Sigmoid colon (tissue), 6 donors: ENCODE measurements at regions not wholly inside any gene's neighbourhood (a gene's known extent, or its start where the extent isn't known, plus 50 kb on each side); places are given as distances from the start of the nearest gene placed in this dataset.

Experiments
- DNase-seq: peaks from one replicate; pipeline ENCODE4 v3.0.0-alpha.2; 2019
- H3K27ac ChIP-seq, 4 donors: fragments of 200-600 bp; sonication (generic); one replicate each; pipeline ENCODE4 v1.5.1; 2016 to 2019; ENCODE audit warnings: mild to moderate bottlenecking in 1 of 4
- H3K27me3 ChIP-seq, 3 donors: fragments of 200-600 bp; sonication (generic); one replicate each; pipeline ENCODE4 v1.5.1; 2019; ENCODE audit warnings: mild to moderate bottlenecking in 1 of 3
- H3K36me3 ChIP-seq, 4 donors: fragments of 200-600 bp; sonication (generic); one replicate each; pipeline ENCODE4 v1.5.1; 2016 to 2019
- H3K4me1 ChIP-seq, 4 donors: fragments of 200-600 bp; sonication (generic); one replicate each; pipeline ENCODE4 v1.5.1; 2017 to 2019
- H3K4me3 ChIP-seq, 4 donors: fragments of 200-600 bp; sonication (generic); one replicate each; pipeline ENCODE4 v1.5.1; 2017 to 2019; ENCODE audit warnings: mild to moderate bottlenecking in 2 of 4, moderate library complexity in 1 of 4
- H3K9me3 ChIP-seq, 4 donors: fragments of 200-600 bp in 3 of 4; sonication (generic) in 3 of 4; one replicate each; pipeline versions ENCODE4 v1.5.1 to v1.6.1; 2013 to 2019
- CTCF ChIP-seq, 4 experiments: fragments of 450-650 bp in 3 of 4; fragments of 200-600 bp in 1 of 4; IDR thresholded peaks; one replicate each; pipeline ENCODE4 v1.5.1; 2016 to 2019; ENCODE audit warnings: antibody characterized with exemption in 4 of 4, mild to moderate bottlenecking in 3 of 4, moderate library complexity in 2 of 4
- EP300 ChIP-seq, 4 donors: sonication (generic); formaldehyde crosslinking; IDR thresholded peaks; one replicate each; pipeline ENCODE4 v1.6.1; 2017; ENCODE audit warnings: antibody characterized with exemption in 4 of 4
- POLR2A ChIP-seq, 2 donors: fragments of 450-650 bp; IDR thresholded peaks; one replicate each; pipeline ENCODE4 v1.6.1; 2016; ENCODE audit warnings: antibody characterized with exemption in 2 of 2, mild to moderate bottlenecking in 2 of 2, moderate library complexity in 2 of 2
- POLR2AphosphoS5 ChIP-seq, 4 donors: sonication (generic); formaldehyde crosslinking; IDR thresholded peaks; one replicate each; pipeline ENCODE4 v1.6.1; 2017; ENCODE audit warnings: antibody characterized with exemption in 4 of 4
- WGBS, 2 donors: extraction: QIAGEN DNeasy Blood & Tissue Kit; methylation state at CpG; one replicate each; pipeline ENCODE4 v1.1.7; 2013; 5-methylcytosine and 5-hydroxymethylcytosine counted together
- intact Hi-C: fragments of 100-400 bp; cut with DNase I; formaldehyde crosslinking; loops from one replicate; pipeline ENCODE4 v1.15.1; 2023
- donor health status: healthy with polysubstance abuse.
- donor health status: healthy.

DNA sequence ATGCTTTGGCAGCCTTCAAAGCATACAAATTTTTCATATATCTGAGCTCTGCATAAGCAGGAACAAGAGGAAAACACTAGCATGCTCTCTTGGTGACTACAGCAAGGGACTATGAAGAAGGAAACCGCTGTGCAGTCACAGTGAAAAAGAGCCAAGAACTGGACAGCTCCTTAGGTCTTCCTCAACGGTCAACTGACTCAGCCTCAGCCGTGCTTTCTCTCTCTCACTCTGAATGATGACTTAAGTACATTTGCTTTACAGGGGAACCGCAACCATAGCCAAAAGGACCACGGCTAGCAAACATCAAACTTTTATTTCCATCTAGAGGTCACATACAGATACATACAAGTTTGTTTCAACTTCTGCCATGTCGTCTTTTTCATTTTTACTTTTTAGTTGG is 69.9 kb downstream of the HYCC1 start:
- intact Hi-C loops = no loop called here
- 70 to 83% methylated on average over 6 of the region's 6 CpGs for WGBS, 2 donors

GRCh38 chr7:22942191-22942590 is 71.7 kb downstream of the HYCC1 start:
- Histone ChIP-seq H3K36me3 (peaks cover 0 to 6% (median 0%) of the 10 kb centered on the region in 4 donors), H3K27ac (no peak overlapping the region), H3K4me3 (no peak overlapping the region), H3K9me3 (no peaks in the 10 kb centered on the region), H3K4me1 (no peaks in the 10 kb centered on the region), H3K27me3 (no peaks in the 10 kb centered on the region)
- TF ChIP-seq CTCF (IDR thresholded peaks at IDR 0.05) (no peak), POLR2A (IDR thresholded peaks at IDR 0.05) (no peak), POLR2AphosphoS5 (IDR thresholded peaks at IDR 0.05) (no peak), EP300 (IDR thresholded peaks at IDR 0.05) (no peak)
- DNase-seq = no peak
- WGBS, 2 donors = 62 to 90% methylated on average over 2 of the region's 2 CpGs
- intact Hi-C loops = no loop called here

More for the DNA sequence above, 69.9 kb downstream of the HYCC1 start:
- Histone ChIP-seq H3K9me3 (no peaks in the 10 kb centered on the region), H3K4me1 (no peaks in the 10 kb centered on the region), H3K36me3 (peaks cover 0 to 6% (median 0%) of the 10 kb centered on the region in 4 donors), H3K27me3 (no peaks in the 10 kb centered on the region), H3K27ac (no peak overlapping the region), H3K4me3 (no peak overlapping the region)
- TF ChIP-seq CTCF (IDR thresholded peaks at IDR 0.05) (no peak), POLR2AphosphoS5 (IDR thresholded peaks at IDR 0.05) (no peak), EP300 (IDR thresholded peaks at IDR 0.05) (no peak), POLR2A (IDR thresholded peaks at IDR 0.05) (no peak)
- DNase-seq = peak; percentile 65

GRCh38 chr7:22939842-22940241 is 74.1 kb downstream of the HYCC1 start:
- intact Hi-C loops = no loop called here
- no peak overlapping the region for H3K27ac ChIP-seq
- H3K36me3 ChIP-seq = no peaks in the 10 kb centered on the region
- WGBS, 2 donors = 83 to 94% methylated on average over 1 of the region's 1 CpG
- H3K4me3 ChIP-seq = no peak overlapping the region
- H3K9me3 ChIP-seq = no peaks in the 10 kb centered on the region
- TF ChIP-seq POLR2A (IDR thresholded peaks at IDR 0.05) (no peak), POLR2AphosphoS5 (IDR thresholded peaks at IDR 0.05) (no peak), EP300 (IDR thresholded peaks at IDR 0.05) (no peak), CTCF (IDR thresholded peaks at IDR 0.05) (no peak)
- peaks cover 0 to 8% (median 6%) of the 10 kb centered on the region in 4 donors for H3K4me1 ChIP-seq
- no peaks in the 10 kb centered on the region for H3K27me3 ChIP-seq
- DNase-seq = no peak

- Histone ChIP-seq H3K36me3 (no peaks in the 10 kb centered on the region), H3K4me1 (peaks cover 0 to 15% (median 11%) of the 10 kb centered on the region in 4 donors), H3K9me3 (no peaks in the 10 kb centered on the region), H3K4me3 (no peak overlapping the region), H3K27ac (no peak overlapping the region), H3K27me3 (no peaks in the 10 kb centered on the region)
- intact Hi-C loops = no loop called here
- no peak for TF ChIP-seq POLR2AphosphoS5 (IDR thresholded peaks at IDR 0.05)
- no peak for TF ChIP-seq EP300 (IDR thresholded peaks at IDR 0.05)
- TF ChIP-seq POLR2A (IDR thresholded peaks at IDR 0.05) = no peak
- TF ChIP-seq CTCF (IDR thresholded peaks at IDR 0.05) = no peak
- WGBS, 2 donors = 72 to 81% methylated on average over 1 of the region's 1 CpG
- DNase-seq = no peak
Observed at GRCh38 chr7:22937946-22938345, 76.0 kb downstream of the HYCC1 start.

GRCh38 chr7:22936246-22936645 is 77.7 kb downstream of the HYCC1 start:
- H3K4me3 ChIP-seq = no peak overlapping the region
- no peaks in the 10 kb centered on the region for H3K27me3 ChIP-seq
- H3K9me3 ChIP-seq = no peaks in the 10 kb centered on the region
- peaks cover 0 to 15% (median 11%) of the 10 kb centered on the region in 4 donors for H3K4me1 ChIP-seq
- no peak overlapping the region for H3K27ac ChIP-seq
- H3K36me3 ChIP-seq = no peaks in the 10 kb centered on the region
- no peak for DNase-seq
- TF ChIP-seq CTCF (IDR thresholded peaks at IDR 0.05) = no peak
- no peak for TF ChIP-seq EP300 (IDR thresholded peaks at IDR 0.05)
- TF ChIP-seq POLR2A (IDR thresholded peaks at IDR 0.05) = no peak
- no peak for TF ChIP-seq POLR2AphosphoS5 (IDR thresholded peaks at IDR 0.05)
- intact Hi-C loops = no loop called here
- WGBS, 2 donors = 87 to 90% methylated on average over 3 of the region's 3 CpGs
